MCF 10A (cell line): ENCODE measurements at regions not wholly inside any gene's neighbourhood (a gene's known extent, or its start where the extent isn't known, plus 50 kb on each side); places are given as distances from the start of the nearest gene placed in this dataset.

Experiments
- BruUV-seq: library from RNA; stranded (reverse); fragments of 400-500 nt; replicated peaks from 2 replicates; lab custom pipeline; 2021; lab: Mats Ljungman, UMichigan
- CTCF ChIA-PET: fragments of 300-600 bp; sonication (Branson Sonifier 250); formaldehyde crosslinking; extraction: SDS; loops from one replicate; lab custom pipeline; 2021; ENCODE audit warnings: antibody characterized with exemption, inconsistent platforms; lab: Yijun Ruan, JAX
- POLR2A ChIA-PET: fragments of 300-600, 350-650 bp; sonication (Branson Sonifier 250); formaldehyde crosslinking; extraction: SDS; loops from one replicate; lab custom pipeline; 2020; ENCODE audit warnings: antibody characterized with exemption, inconsistent platforms; lab: Yijun Ruan, JAX
- DNase-seq: peaks from one replicate; pipeline ENCODE4 v3.0.0-alpha.2; 2018; ENCODE audit not compliant: unreplicated experiment
- H3K27ac Mint-ChIP-seq: one replicate; pipeline ENCODE4 v1.8.0; 2022; ENCODE audit warnings: mild to moderate bottlenecking, low read depth, mixed read lengths; ENCODE audit not compliant: unreplicated experiment
- H3K27me3 Mint-ChIP-seq: one replicate; pipeline ENCODE4 v1.8.0; 2022; ENCODE audit warnings: mixed read lengths; ENCODE audit not compliant: insufficient read depth, unreplicated experiment
- H3K36me3 Mint-ChIP-seq: one replicate; pipeline ENCODE4 v1.8.0; 2022; ENCODE audit warnings: mild to moderate bottlenecking, moderate library complexity, mixed read lengths; ENCODE audit not compliant: insufficient read depth, unreplicated experiment
- H3K4me1 Mint-ChIP-seq: one replicate; pipeline ENCODE4 v1.8.0; 2022; ENCODE audit warnings: mixed read lengths; ENCODE audit not compliant: insufficient read depth, unreplicated experiment
- H3K4me3 Mint-ChIP-seq: one replicate; pipeline ENCODE4 v1.8.0; 2022; ENCODE audit warnings: mild to moderate bottlenecking, moderate library complexity, mixed read lengths; ENCODE audit not compliant: unreplicated experiment
- H3K9me3 Mint-ChIP-seq: one replicate; pipeline ENCODE4 v1.8.0; 2022; ENCODE audit warnings: mixed read lengths; ENCODE audit not compliant: unreplicated experiment
- CTCF ChIP-seq: fragments of 200-600 bp; IDR thresholded peaks from one replicate; pipeline ENCODE4 v1.8.0; 2022; ENCODE audit warnings: antibody characterized with exemption, mild to moderate bottlenecking; ENCODE audit not compliant: unreplicated experiment
- intact Hi-C: fragments of 100-400 bp; cut with micrococcal nuclease; formaldehyde crosslinking; loops from 2 replicates; pipeline ENCODE4 v1.14.1; 2022

- H3K36me3 Mint-ChIP-seq, result no peaks in the 10 kb centered on the region
- POLR2A ChIA-PET, result no interaction called here
Observed at GRCh38 chr3:187909866-187910265, 164.6 kb upstream of the BCL6 start.

GRCh38 chr3:187912007-187912406 lies 166.7 kb upstream of the BCL6 start:
- peaks cover 21% of the 10 kb centered on the region for H3K4me1 Mint-ChIP-seq
- no peaks in the 10 kb centered on the region for H3K9me3 Mint-ChIP-seq
- no peaks in the 10 kb centered on the region for H3K36me3 Mint-ChIP-seq
- intact Hi-C loops, result loop anchor here (10.0 kb wide), 1 partner anchor 1043 kb away; no protein-coding TSS in a partner anchor
- POLR2A ChIA-PET, result interaction anchor here (0.5 kb wide), 1 partner anchor 520 kb away, joined by 3 read pairs; no protein-coding TSS in a partner anchor
- H3K4me3 Mint-ChIP-seq, result no peak overlapping the region
- TF ChIP-seq CTCF, result no peak
- BruUV-seq, result no TSS peak
- H3K27me3 Mint-ChIP-seq, result no peaks in the 10 kb centered on the region
- CTCF ChIA-PET, result no interaction called here
- DNase-seq, result no peak
- no peak overlapping the region for H3K27ac Mint-ChIP-seq

More at GRCh38 chr3:187909866-187910265, 164.6 kb upstream of the BCL6 start:
- Mint-ChIP-seq H3K27ac (no peak overlapping the region), H3K4me3 (no peak overlapping the region), H3K9me3 (no peaks in the 10 kb centered on the region), H3K4me1 (peaks cover 18% of the 10 kb centered on the region), H3K27me3 (no peaks in the 10 kb centered on the region)
- BruUV-seq, result no TSS peak
- CTCF ChIA-PET, result no interaction called here
- no peak for DNase-seq
- TF ChIP-seq CTCF, result no peak
- intact Hi-C loops, result loop anchor here (10.0 kb wide), 1 partner anchor 1045 kb away; no protein-coding TSS in a partner anchor

DNA sequence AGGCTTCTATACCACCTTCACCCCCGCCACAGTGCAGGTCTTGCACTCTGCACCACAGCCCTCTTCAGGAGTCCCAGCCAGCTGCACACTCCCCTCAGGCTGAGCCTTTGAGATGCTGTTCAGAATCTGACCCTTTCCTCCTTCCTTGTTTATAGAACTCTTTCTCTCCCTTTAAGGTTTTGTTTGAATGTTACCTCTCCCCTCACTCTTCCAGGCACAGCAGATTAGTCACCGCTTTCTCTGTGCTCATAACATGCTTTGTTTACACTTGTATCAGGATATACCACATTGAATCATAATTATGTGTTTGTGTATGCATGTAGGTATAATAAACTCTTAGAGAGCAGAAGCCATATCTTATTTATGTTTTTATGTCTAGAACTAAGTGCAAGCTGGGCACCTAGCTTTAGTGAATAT lies 168.4 kb upstream of the BCL6 start:
- DNase-seq, result peak; percentile 76
- ChIA-PET POLR2A (interaction anchor here (0.6 to 2.4 kb wide), 18 partner anchors 9 to 1034 kb away, joined by 3 to 42 read pairs (median 4); partner anchors contain the start of gene BCL6), CTCF (interaction anchor here (0.7 to 1.4 kb wide), 3 partner anchors 173 to 1040 kb away, joined by 3 to 8 read pairs (median 3); no protein-coding TSS in a partner anchor)
- intact Hi-C loops, result loop anchor here (10.0 kb wide), 1 partner anchor 1041 kb away; no protein-coding TSS in a partner anchor
- no TSS peak for BruUV-seq
- no peak for TF ChIP-seq CTCF
- Mint-ChIP-seq H3K27ac (peak overlapping the region; percentile 32), H3K9me3 (no peaks in the 10 kb centered on the region), H3K4me1 (peaks cover 21% of the 10 kb centered on the region), H3K27me3 (no peaks in the 10 kb centered on the region), H3K4me3 (no peak overlapping the region), H3K36me3 (no peaks in the 10 kb centered on the region)

GRCh38 chr3:187914231-187914630 lies 169.0 kb upstream of the BCL6 start:
- DNase-seq, result peak; percentile 50
- no peaks in the 10 kb centered on the region for H3K36me3 Mint-ChIP-seq

More at GRCh38 chr3:187914231-187914630, 169.0 kb upstream of the BCL6 start:
- Mint-ChIP-seq H3K27ac (peak overlapping the region; percentile 32), H3K27me3 (no peaks in the 10 kb centered on the region), H3K4me3 (no peak overlapping the region), H3K4me1 (peaks cover 21% of the 10 kb centered on the region), H3K9me3 (no peaks in the 10 kb centered on the region)
- ChIA-PET POLR2A (interaction anchor here (0.6 to 2.4 kb wide), 19 partner anchors 9 to 239 kb away, joined by 3 to 42 read pairs (median 4); partner anchors contain the start of gene BCL6), CTCF (interaction anchor here (0.7 kb wide), 1 partner anchor 176 kb away, joined by 3 read pairs; no protein-coding TSS in a partner anchor)
- no peak for TF ChIP-seq CTCF
- BruUV-seq, result no TSS peak
- intact Hi-C loops, result loop anchor here (10.0 kb wide), 1 partner anchor 1041 kb away; no protein-coding TSS in a partner anchor
